ENCODE measurements at regions not wholly inside any gene's neighbourhood (a gene's known extent, or its start where the extent isn't known, plus 50 kb on each side); places are given as distances from the start of the nearest gene placed in this dataset.
"Not testable (repeated sequence)": the region's sequence is repeated elsewhere in the genome, so short reads cannot be mapped to it uniquely, and the experiment has no call there.

DNA sequence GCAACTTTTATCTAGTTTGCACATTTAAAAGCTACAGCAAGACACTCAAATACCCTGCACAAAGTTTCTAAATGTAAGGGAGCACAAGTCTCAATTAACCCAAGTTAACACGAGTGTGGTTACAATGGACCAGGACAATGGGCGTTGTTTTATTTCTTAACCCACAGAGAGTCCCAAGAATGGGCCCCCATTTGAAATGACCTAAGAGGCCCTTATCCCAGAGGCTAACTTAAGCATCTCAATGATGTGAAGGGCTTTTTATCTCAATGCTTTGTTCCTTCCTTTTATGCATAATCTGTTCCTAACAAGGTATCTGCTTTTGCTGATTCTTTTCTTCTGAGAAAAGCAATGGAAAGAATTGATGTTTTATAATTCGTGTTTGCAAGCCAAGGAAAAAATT lies 151.5 kb upstream of the SALL3 start:
- intact Hi-C loops (cut with micrococcal nuclease) = no loop called here
- no peaks in the 10 kb centered on the region for H3K27me3 Mint-ChIP-seq (ENCODE audit: low read depth)
- H3K4me1 Mint-ChIP-seq (ENCODE audit: low read depth) = no peaks in the 10 kb centered on the region
- no peak overlapping the region for H3K4me3 Mint-ChIP-seq (ENCODE audit: low read depth)
- no peak overlapping the region for H3K27ac Mint-ChIP-seq
- DNase-seq (ENCODE audit: low spot score) = no peak
- no peaks in the 10 kb centered on the region for H3K36me3 Mint-ChIP-seq (ENCODE audit: low read depth)
- no peaks in the 10 kb centered on the region for H3K9me3 Mint-ChIP-seq

- H3K4me3 Mint-ChIP-seq (ENCODE audit: low read depth) = not testable (repeated sequence)
Measured at GRCh38 chr18:78829026-78829425, 150.6 kb upstream of the SALL3 start.

GRCh38 chr18:78830161-78830560 lies 149.5 kb upstream of the SALL3 start:
- H3K27ac Mint-ChIP-seq = no peak overlapping the region
- intact Hi-C loops (cut with micrococcal nuclease) = no loop called here
- no peaks in the 10 kb centered on the region for H3K9me3 Mint-ChIP-seq
- no peak overlapping the region for H3K4me3 Mint-ChIP-seq (ENCODE audit: low read depth)
- DNase-seq (ENCODE audit: low spot score) = no peak
- no peaks in the 10 kb centered on the region for H3K4me1 Mint-ChIP-seq (ENCODE audit: low read depth)
- no peaks in the 10 kb centered on the region for H3K36me3 Mint-ChIP-seq (ENCODE audit: low read depth)
- H3K27me3 Mint-ChIP-seq (ENCODE audit: low read depth) = no peaks in the 10 kb centered on the region

More at GRCh38 chr18:78829026-78829425, 150.6 kb upstream of the SALL3 start:
- H3K27ac Mint-ChIP-seq; H3K9me3 Mint-ChIP-seq; H3K36me3 Mint-ChIP-seq (ENCODE audit: low read depth); intact Hi-C loops (cut with micrococcal nuclease); H3K27me3 Mint-ChIP-seq (ENCODE audit: low read depth); H3K4me1 Mint-ChIP-seq (ENCODE audit: low read depth); DNase-seq (ENCODE audit: low spot score): not testable (repeated sequence)

GRCh38 chr18:78830826-78831225 lies 148.8 kb upstream of the SALL3 start:
- H3K27me3 Mint-ChIP-seq (ENCODE audit: low read depth) = no peaks in the 10 kb centered on the region
- H3K4me1 Mint-ChIP-seq (ENCODE audit: low read depth) = no peaks in the 10 kb centered on the region
- no peak overlapping the region for H3K27ac Mint-ChIP-seq
- intact Hi-C loops (cut with micrococcal nuclease) = no loop called here
- no peak for DNase-seq (ENCODE audit: low spot score)
- H3K36me3 Mint-ChIP-seq (ENCODE audit: low read depth) = no peaks in the 10 kb centered on the region
- H3K4me3 Mint-ChIP-seq (ENCODE audit: low read depth) = no peak overlapping the region
- H3K9me3 Mint-ChIP-seq = no peaks in the 10 kb centered on the region

- Mint-ChIP-seq H3K9me3 (no peaks in the 10 kb centered on the region), H3K4me3 (ENCODE audit: low read depth) (no peak overlapping the region), H3K27ac (no peak overlapping the region)
Measured at GRCh38 chr18:78831603-78832002, 148.0 kb upstream of the SALL3 start.

GRCh38 chr18:78833833-78834232 lies 145.8 kb upstream of the SALL3 start:
- H3K27ac Mint-ChIP-seq = no peak overlapping the region
- H3K36me3 Mint-ChIP-seq (ENCODE audit: low read depth) = no peaks in the 10 kb centered on the region
- no peak overlapping the region for H3K4me3 Mint-ChIP-seq (ENCODE audit: low read depth)
- no peaks in the 10 kb centered on the region for H3K27me3 Mint-ChIP-seq (ENCODE audit: low read depth)
- DNase-seq (ENCODE audit: low spot score) = no peak
- intact Hi-C loops (cut with micrococcal nuclease) = no loop called here
- peaks cover 4% of the 10 kb centered on the region for H3K9me3 Mint-ChIP-seq
- no peaks in the 10 kb centered on the region for H3K4me1 Mint-ChIP-seq (ENCODE audit: low read depth)

More at GRCh38 chr18:78831603-78832002, 148.0 kb upstream of the SALL3 start:
- H3K4me1 Mint-ChIP-seq (ENCODE audit: low read depth) = no peaks in the 10 kb centered on the region
- no peak for DNase-seq (ENCODE audit: low spot score)
- H3K27me3 Mint-ChIP-seq (ENCODE audit: low read depth) = no peaks in the 10 kb centered on the region
- intact Hi-C loops (cut with micrococcal nuclease) = no loop called here
- no peaks in the 10 kb centered on the region for H3K36me3 Mint-ChIP-seq (ENCODE audit: low read depth)

DNA sequence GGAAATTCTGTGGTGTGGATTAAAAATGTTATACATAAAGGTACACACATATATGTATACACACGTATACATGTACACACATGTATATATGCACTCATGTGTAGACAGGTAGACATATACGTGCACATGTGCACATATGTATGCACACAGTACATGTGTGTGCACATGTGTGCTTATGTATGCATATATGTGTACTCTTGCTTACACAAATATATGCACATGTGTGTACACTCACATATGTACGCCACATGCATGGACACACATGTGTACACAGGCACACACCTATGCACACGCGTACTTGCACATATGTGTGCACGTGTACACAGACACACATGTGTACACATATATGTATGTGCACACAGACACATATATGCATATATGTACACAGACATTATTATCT lies 142.8 kb upstream of the SALL3 start:
- intact Hi-C loops (cut with micrococcal nuclease) = no loop called here
- no peak for DNase-seq (ENCODE audit: low spot score)
- peaks cover 29% of the 10 kb centered on the region for H3K9me3 Mint-ChIP-seq
- no peak overlapping the region for H3K4me3 Mint-ChIP-seq (ENCODE audit: low read depth)
- no peak overlapping the region for H3K27ac Mint-ChIP-seq
- no peaks in the 10 kb centered on the region for H3K27me3 Mint-ChIP-seq (ENCODE audit: low read depth)
- H3K36me3 Mint-ChIP-seq (ENCODE audit: low read depth) = no peaks in the 10 kb centered on the region
- H3K4me1 Mint-ChIP-seq (ENCODE audit: low read depth) = no peaks in the 10 kb centered on the region

- Mint-ChIP-seq H3K27me3 (ENCODE audit: low read depth) (no peaks in the 10 kb centered on the region), H3K9me3 (peaks cover 29% of the 10 kb centered on the region), H3K36me3 (ENCODE audit: low read depth) (no peaks in the 10 kb centered on the region), H3K4me3 (ENCODE audit: low read depth) (no peak overlapping the region), H3K4me1 (ENCODE audit: low read depth) (no peaks in the 10 kb centered on the region), H3K27ac (no peak overlapping the region)
- intact Hi-C loops (cut with micrococcal nuclease) = no loop called here
- no peak for DNase-seq (ENCODE audit: low spot score)
Measured at GRCh38 chr18:78837754-78838153, 141.9 kb upstream of the SALL3 start.

- no peaks in the 10 kb centered on the region for H3K27me3 Mint-ChIP-seq (ENCODE audit: low read depth)
- H3K36me3 Mint-ChIP-seq (ENCODE audit: low read depth) = no peaks in the 10 kb centered on the region
- intact Hi-C loops (cut with micrococcal nuclease) = no loop called here
- no peak overlapping the region for H3K4me3 Mint-ChIP-seq (ENCODE audit: low read depth)
- no peak overlapping the region for H3K27ac Mint-ChIP-seq
- no peaks in the 10 kb centered on the region for H3K4me1 Mint-ChIP-seq (ENCODE audit: low read depth)
- no peak for DNase-seq (ENCODE audit: low spot score)
- H3K9me3 Mint-ChIP-seq = peaks cover 29% of the 10 kb centered on the region
Measured at GRCh38 chr18:78838183-78838582, 141.4 kb upstream of the SALL3 start.

- no peaks in the 10 kb centered on the region for H3K36me3 Mint-ChIP-seq (ENCODE audit: low read depth)
- H3K27ac Mint-ChIP-seq = no peak overlapping the region
- H3K4me3 Mint-ChIP-seq (ENCODE audit: low read depth) = no peak overlapping the region
- H3K4me1 Mint-ChIP-seq (ENCODE audit: low read depth) = no peaks in the 10 kb centered on the region
- intact Hi-C loops (cut with micrococcal nuclease) = no loop called here
- H3K9me3 Mint-ChIP-seq = peaks cover 32% of the 10 kb centered on the region
- no peak for DNase-seq (ENCODE audit: low spot score)
- H3K27me3 Mint-ChIP-seq (ENCODE audit: low read depth) = no peaks in the 10 kb centered on the region
Measured at GRCh38 chr18:78849046-78849445, 130.6 kb upstream of the SALL3 start.

DNA sequence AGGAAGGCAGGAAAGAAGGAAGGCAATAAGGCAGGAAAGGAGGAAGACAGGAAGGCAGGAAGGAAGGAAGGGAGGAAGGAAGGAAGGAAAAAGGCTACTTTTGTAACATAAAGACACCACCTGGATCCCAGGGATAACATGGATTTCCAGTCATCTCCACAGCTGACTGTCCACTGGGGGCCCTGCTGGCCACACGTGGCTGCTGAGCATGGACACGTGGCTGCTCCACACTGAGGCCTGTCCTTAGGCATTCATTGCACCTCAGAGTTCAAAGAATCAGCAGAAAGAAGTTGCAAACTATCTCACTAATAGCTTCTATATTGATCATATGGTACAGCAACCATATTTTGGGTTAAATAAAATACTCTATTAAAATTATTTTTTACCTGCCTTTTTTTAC lies 130.2 kb upstream of the SALL3 start:
- DNase-seq (ENCODE audit: low spot score) = no peak
- no peak overlapping the region for H3K27ac Mint-ChIP-seq
- no peaks in the 10 kb centered on the region for H3K4me1 Mint-ChIP-seq (ENCODE audit: low read depth)
- H3K27me3 Mint-ChIP-seq (ENCODE audit: low read depth) = no peaks in the 10 kb centered on the region
- intact Hi-C loops (cut with micrococcal nuclease) = no loop called here
- H3K9me3 Mint-ChIP-seq = peaks cover 28% of the 10 kb centered on the region
- H3K36me3 Mint-ChIP-seq (ENCODE audit: low read depth) = no peaks in the 10 kb centered on the region
- H3K4me3 Mint-ChIP-seq (ENCODE audit: low read depth) = no peak overlapping the region

GRCh38 chr18:78853341-78853740 lies 126.3 kb upstream of the SALL3 start:
- H3K27ac Mint-ChIP-seq = no peak overlapping the region
- no peak overlapping the region for H3K4me3 Mint-ChIP-seq (ENCODE audit: low read depth)
- intact Hi-C loops (cut with micrococcal nuclease) = no loop called here
- DNase-seq (ENCODE audit: low spot score) = no peak
- peaks cover 15% of the 10 kb centered on the region for H3K9me3 Mint-ChIP-seq
- H3K27me3 Mint-ChIP-seq (ENCODE audit: low read depth) = no peaks in the 10 kb centered on the region
- H3K4me1 Mint-ChIP-seq (ENCODE audit: low read depth) = no peaks in the 10 kb centered on the region
- no peaks in the 10 kb centered on the region for H3K36me3 Mint-ChIP-seq (ENCODE audit: low read depth)

GRCh38 chr18:78855188-78855587 lies 124.4 kb upstream of the SALL3 start:
- Mint-ChIP-seq H3K27ac (no peak overlapping the region), H3K27me3 (ENCODE audit: low read depth) (no peaks in the 10 kb centered on the region), H3K9me3 (peaks cover 7% of the 10 kb centered on the region), H3K4me1 (ENCODE audit: low read depth) (no peaks in the 10 kb centered on the region), H3K4me3 (ENCODE audit: low read depth) (no peak overlapping the region), H3K36me3 (ENCODE audit: low read depth) (no peaks in the 10 kb centered on the region)
- no peak for DNase-seq (ENCODE audit: low spot score)
- intact Hi-C loops (cut with micrococcal nuclease) = no loop called here

DNA sequence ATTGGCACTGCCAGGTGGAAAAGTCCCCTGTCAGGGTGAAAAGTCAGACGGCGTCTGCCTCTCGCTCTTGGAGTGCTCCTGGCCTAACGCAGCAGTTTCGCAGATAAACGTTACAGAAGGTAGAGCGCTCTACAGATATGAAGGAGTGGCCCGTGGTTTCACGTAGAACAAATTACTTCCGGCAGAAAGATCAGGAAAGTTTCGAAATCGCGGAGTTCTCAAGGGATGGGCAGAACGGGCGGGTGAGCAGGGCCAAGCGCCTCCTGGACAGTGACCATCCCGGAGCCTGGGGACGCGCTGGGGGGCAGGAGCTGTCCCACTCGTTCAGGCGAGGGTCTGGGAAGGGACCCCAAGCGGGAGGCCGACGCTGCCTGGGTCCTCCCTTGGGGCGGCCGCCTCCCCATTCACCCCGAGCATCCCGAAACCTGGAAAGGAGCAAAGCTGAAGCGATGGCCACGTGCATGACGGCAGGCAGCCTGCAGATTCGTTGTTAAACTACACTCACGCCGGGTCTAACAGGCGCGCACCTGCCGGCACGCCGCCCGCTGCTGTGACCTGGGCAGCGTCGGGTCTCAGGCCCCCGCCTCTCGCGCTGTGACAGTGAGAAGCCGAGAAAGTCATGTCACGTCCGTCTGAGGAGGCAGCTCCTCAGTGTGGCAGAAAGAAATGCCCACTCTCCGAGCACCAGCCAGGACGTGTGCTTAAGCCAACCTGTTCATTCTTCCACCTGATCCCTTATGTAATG lies 122.9 kb upstream of the SALL3 start:
- Mint-ChIP-seq H3K36me3 (ENCODE audit: low read depth) (no peaks in the 10 kb centered on the region), H3K4me3 (ENCODE audit: low read depth) (no peak overlapping the region), H3K27me3 (ENCODE audit: low read depth) (no peaks in the 10 kb centered on the region), H3K4me1 (ENCODE audit: low read depth) (no peaks in the 10 kb centered on the region), H3K9me3 (peaks cover 5% of the 10 kb centered on the region), H3K27ac (no peak overlapping the region)
- DNase-seq (ENCODE audit: low spot score) = no peak
- intact Hi-C loops (cut with micrococcal nuclease) = no loop called here

Data from activated T-helper 2 cell treated with anti-CD3 and anti-CD28 coated beads, Interferon-gamma antibody, Interleukin-2, Interleukin-4, amounts not matched to agents 10 μg/mL and 5 μg/mL and 100 μg/mL, durations not matched to agents 14 hours and 24 hours and 36 hours (primary cell).